ENCODE measurements at regions not wholly inside any gene's neighbourhood (a gene's known extent, or its start where the extent isn't known, plus 50 kb on each side); places are given as distances from the start of the nearest gene placed in this dataset.

DNA sequence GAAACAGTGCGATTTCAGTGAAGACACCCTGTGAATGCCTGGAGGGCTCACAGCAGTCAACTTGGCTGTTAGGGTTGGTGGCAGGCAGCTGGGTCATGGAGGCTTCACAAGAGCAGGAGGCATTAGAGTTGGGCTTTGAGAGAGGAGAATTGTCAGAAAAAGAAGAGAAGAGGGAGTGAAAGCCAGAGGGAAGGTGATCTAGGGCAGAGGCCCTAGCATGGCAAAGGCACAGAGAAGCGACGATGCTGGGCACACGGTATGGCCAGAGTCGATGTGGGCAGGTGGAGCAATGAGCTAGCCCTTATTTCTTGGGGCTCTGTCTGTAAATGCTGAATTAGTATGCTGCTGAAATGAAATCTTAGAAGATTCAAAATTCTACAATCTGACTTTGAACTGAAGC lies 52.6 kb upstream of the OLFM4 start:
- DNase-seq (ENCODE audit: low read depth) = no peak
- no peak overlapping the region for H3K4me3 ChIP-seq (ENCODE audit: low read depth, low read length)
- TF ChIP-seq, protein P1, sequence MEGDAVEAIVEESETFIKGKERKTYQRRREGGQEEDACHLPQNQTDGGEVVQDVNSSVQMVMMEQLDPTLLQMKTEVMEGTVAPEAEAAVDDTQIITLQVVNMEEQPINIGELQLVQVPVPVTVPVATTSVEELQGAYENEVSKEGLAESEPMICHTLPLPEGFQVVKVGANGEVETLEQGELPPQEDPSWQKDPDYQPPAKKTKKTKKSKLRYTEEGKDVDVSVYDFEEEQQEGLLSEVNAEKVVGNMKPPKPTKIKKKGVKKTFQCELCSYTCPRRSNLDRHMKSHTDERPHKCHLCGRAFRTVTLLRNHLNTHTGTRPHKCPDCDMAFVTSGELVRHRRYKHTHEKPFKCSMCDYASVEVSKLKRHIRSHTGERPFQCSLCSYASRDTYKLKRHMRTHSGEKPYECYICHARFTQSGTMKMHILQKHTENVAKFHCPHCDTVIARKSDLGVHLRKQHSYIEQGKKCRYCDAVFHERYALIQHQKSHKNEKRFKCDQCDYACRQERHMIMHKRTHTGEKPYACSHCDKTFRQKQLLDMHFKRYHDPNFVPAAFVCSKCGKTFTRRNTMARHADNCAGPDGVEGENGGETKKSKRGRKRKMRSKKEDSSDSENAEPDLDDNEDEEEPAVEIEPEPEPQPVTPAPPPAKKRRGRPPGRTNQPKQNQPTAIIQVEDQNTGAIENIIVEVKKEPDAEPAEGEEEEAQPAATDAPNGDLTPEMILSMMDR (IDR thresholded peaks at IDR 0.05; ENCODE audit: control insufficient read depth, extremely low read depth, insufficient read depth) = no peak

DNA sequence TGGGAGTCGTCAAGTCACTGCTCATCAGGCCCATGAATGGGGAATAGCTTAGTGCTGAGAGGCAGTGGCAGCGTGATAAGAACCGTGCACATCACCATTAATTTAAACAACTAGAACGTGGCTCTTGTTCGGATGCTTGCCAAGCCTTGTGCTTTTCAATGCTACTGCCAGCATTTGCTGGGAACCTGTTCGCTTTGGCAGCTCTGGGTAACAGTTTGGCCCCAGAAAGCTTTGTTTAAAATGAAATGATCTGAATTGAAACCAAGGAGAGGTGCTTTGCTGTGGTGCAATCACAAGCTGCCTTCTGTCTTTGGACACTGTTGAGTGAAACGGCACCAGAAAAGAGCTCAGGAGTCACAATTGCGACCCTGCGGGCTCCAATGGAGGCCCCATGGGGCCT lies 53.5 kb upstream of the OLFM4 start:
- peak; percentile 7 for DNase-seq (ENCODE audit: low read depth)
- no peak overlapping the region for H3K4me3 ChIP-seq (ENCODE audit: low read depth, low read length)
- TF ChIP-seq, protein P1 (IDR thresholded peaks at IDR 0.05; ENCODE audit: control insufficient read depth, extremely low read depth, insufficient read depth) = no peak

DNA sequence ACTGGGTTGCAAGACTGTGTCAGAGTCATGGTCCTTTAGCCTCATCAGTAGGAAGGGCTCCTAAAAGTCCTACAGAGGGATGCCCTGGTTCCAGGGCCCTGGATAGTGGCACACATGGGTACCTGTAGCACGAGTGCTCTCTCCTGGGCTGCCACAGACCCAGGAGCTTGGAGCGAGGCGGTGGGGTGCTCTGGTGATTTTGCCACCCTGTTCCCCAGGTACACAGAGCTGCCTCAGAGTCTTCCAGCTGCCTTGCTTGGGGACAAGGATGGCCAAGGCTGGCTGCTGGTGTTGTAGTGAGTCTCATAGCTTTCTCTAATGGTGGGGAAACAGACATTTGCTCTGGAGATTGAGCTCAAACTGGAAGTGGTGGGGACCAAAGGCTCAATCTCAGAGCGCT lies 53.9 kb upstream of the OLFM4 start:
- TF ChIP-seq, protein P1 (IDR thresholded peaks at IDR 0.05; ENCODE audit: control insufficient read depth, extremely low read depth, insufficient read depth) = no peak
- DNase-seq (ENCODE audit: low read depth) = no peak
- H3K4me3 ChIP-seq (ENCODE audit: low read depth, low read length) = no peak overlapping the region

DNA sequence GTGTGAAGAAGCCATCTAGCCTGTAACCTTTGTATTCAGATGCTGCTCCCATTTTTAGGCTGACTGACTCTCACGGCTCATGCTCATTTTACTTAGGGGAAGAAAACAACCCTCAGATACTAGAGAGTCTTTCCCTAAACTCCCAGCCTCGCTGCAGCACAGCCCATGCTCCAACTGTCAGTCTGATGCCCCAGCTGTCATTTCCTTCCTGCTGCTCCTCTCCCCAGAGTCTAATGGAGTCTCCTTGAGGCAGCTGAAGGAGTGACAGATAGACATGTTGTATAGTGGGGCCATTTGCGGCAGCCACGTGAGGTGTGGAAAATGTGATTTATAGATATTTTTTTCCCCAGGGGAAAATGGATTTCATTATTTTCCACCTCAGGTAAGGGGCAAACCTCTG lies 59.2 kb upstream of the OLFM4 start:
- no peak overlapping the region for H3K4me3 ChIP-seq (ENCODE audit: low read depth, low read length)
- TF ChIP-seq, protein P1 (IDR thresholded peaks at IDR 0.05; ENCODE audit: control insufficient read depth, extremely low read depth, insufficient read depth) = no peak
- no peak for DNase-seq (ENCODE audit: low read depth)

DNA sequence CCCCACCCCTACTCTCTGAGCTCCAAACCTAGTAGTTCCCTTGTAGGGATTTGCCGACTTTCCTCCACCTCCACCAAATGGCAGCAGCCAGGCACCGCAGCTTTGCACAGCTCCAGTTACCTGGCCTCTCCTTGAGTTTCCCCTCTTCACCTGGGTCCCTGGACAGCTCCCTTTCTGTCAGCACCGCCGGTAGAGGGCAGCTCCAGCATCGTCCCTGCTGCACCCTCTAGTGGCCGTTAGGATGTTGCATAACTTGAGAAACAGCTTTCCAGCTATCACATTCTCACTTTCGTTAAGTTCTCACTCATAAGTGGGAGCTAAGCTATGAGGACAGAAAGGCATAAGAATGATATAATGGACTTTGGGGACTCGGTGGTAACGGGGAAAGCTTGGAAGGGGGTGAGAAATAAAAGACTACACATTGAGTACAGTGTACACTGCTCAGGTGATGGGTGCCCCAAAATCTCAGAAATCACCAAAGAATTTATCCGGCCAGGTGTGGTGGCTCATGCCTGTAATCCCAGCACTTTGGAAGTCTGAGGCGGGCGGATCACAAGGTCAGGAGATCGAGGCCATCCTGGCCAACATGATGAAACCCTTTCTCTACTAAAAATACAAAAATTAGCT lies 60.4 kb upstream of the OLFM4 start:
- peak; percentile 35 for DNase-seq (ENCODE audit: low read depth)
- TF ChIP-seq, protein P1 (IDR thresholded peaks at IDR 0.05; ENCODE audit: control insufficient read depth, extremely low read depth, insufficient read depth) = peak; percentile 100
- H3K4me3 ChIP-seq (ENCODE audit: low read depth, low read length) = no peak overlapping the region

DNA sequence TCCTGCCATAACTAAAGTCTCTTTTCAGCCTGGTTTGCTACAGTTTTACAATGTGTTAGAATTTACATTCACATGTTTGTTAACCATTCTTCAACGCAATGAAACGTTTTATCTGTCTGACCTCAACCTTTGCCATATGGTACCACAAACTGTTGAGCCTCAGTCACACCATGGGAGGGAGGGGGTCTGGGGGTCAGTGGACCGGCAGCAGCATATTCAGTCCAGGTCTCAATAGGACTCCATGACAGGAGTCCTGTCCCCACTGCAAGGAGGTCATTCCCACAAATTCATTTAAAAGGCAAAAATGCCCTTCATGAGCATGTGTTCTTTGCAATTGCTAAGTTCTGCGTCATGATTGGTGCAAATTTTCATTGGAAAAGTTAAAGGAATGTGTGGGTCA lies 66.6 kb upstream of the OLFM4 start:
- H3K4me3 ChIP-seq (ENCODE audit: low read depth, low read length) = no peak overlapping the region
- no peak for DNase-seq (ENCODE audit: low read depth)
- TF ChIP-seq, protein P1 (IDR thresholded peaks at IDR 0.05; ENCODE audit: control insufficient read depth, extremely low read depth, insufficient read depth) = no peak

DNA sequence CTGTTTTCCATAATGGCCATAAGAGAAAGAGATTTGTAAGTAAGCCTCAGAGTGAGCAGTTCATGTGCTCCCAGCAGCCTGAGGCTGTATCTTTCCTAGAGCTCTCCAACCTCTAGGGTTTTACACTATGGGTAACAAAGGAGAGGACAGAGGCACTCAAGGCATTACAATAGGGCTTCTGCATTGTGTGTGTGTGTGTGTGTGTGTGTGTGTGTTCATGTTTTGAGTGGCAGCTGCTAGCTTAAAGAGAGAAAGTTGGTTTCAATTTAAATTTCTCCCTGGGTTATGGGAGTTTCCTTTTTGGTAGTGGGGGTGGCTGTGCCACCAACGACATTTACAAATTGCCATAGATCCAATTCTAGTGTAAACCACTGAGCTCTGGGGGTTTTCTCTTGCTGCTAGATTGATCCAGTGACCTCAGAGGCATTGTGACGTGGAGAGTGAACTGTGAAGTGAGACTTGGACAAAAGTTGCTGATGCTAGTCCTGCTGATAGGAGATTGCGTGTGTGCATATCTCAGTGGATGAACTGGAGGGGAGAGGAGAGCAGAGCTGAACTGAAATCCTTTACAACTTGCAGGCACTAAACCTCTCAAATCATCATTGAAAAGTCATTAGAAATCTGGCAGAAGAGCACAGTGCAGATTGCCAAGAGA lies 67.2 kb upstream of the OLFM4 start:
- H3K4me3 ChIP-seq (ENCODE audit: low read depth, low read length) = no peak overlapping the region
- TF ChIP-seq, protein P1 (IDR thresholded peaks at IDR 0.05; ENCODE audit: control insufficient read depth, extremely low read depth, insufficient read depth) = no peak
- DNase-seq (ENCODE audit: low read depth) = no peak

All from LNCaP clone FGC (cell line).